ENCODE measurements at regions not wholly inside any gene's neighbourhood (a gene's known extent, or its start where the extent isn't known, plus 50 kb on each side); places are given as distances from the start of the nearest gene placed in this dataset.

- DNase-seq: no peak
- no peaks in the 10 kb centered on the region for H3K27me3 ChIP-seq
- 37 to 50% (median 46%) methylated on average over 5 of the region's 5 CpGs for WGBS, 3 donors
- no peaks in the 10 kb centered on the region for H3K4me1 ChIP-seq (ENCODE audit: insufficient read depth)
- TF ChIP-seq POLR2A (IDR thresholded peaks at IDR 0.05) (no peak), CTCF (IDR thresholded peaks at IDR 0.05) (no peak), EP300 (IDR thresholded peaks at IDR 0.05) (no peak)
- H3K4me3 ChIP-seq: no peak overlapping the region
- no peaks in the 10 kb centered on the region for H3K9me3 ChIP-seq
- H3K27ac ChIP-seq: no peak overlapping the region
- intact Hi-C loops (cut with DNase I): no loop called here
- no peaks in the 10 kb centered on the region for H3K36me3 ChIP-seq
These were observed 74.6 kb upstream of the PDC start for GRCh38 chr1:186535388-186536133.

GRCh38 chr1:186534401-186534800, 73.5 kb upstream of the PDC start:
- WGBS, 3 donors: 82 to 88% (median 85%) methylated on average over 4 of the region's 4 CpGs
- TF ChIP-seq EP300 (IDR thresholded peaks at IDR 0.05) (no peak), CTCF (IDR thresholded peaks at IDR 0.05) (no peak), POLR2A (IDR thresholded peaks at IDR 0.05) (no peak)
- no peak for DNase-seq
- no peak overlapping the region for H3K4me3 ChIP-seq
- intact Hi-C loops (cut with DNase I): no loop called here
- H3K36me3 ChIP-seq: no peaks in the 10 kb centered on the region
- no peaks in the 10 kb centered on the region for H3K27me3 ChIP-seq
- no peak overlapping the region for H3K27ac ChIP-seq
- H3K4me1 ChIP-seq (ENCODE audit: insufficient read depth): no peaks in the 10 kb centered on the region
- H3K9me3 ChIP-seq: no peaks in the 10 kb centered on the region

- 92 to 95% (median 93%) methylated on average over 2 of the region's 2 CpGs for WGBS, 3 donors
- intact Hi-C loops (cut with DNase I): no loop called here
- TF ChIP-seq CTCF (IDR thresholded peaks at IDR 0.05) (no peak), POLR2A (IDR thresholded peaks at IDR 0.05) (no peak), EP300 (IDR thresholded peaks at IDR 0.05) (no peak)
- H3K4me1 ChIP-seq (ENCODE audit: insufficient read depth): no peaks in the 10 kb centered on the region
- no peak for DNase-seq
- no peaks in the 10 kb centered on the region for H3K27me3 ChIP-seq
- H3K9me3 ChIP-seq: no peaks in the 10 kb centered on the region
- H3K4me3 ChIP-seq: no peak overlapping the region
- no peaks in the 10 kb centered on the region for H3K36me3 ChIP-seq
- H3K27ac ChIP-seq: no peak overlapping the region
These were observed 71.6 kb upstream of the PDC start for GRCh38 chr1:186532466-186532865.

GRCh38 chr1:186531561-186532165, 70.7 kb upstream of the PDC start:
- 72 to 92% (median 84%) methylated on average over 1 of the region's 1 CpG for WGBS, 3 donors
- TF ChIP-seq CTCF (IDR thresholded peaks at IDR 0.05) (no peak), EP300 (IDR thresholded peaks at IDR 0.05) (no peak), POLR2A (IDR thresholded peaks at IDR 0.05) (no peak)
- intact Hi-C loops (cut with DNase I): no loop called here

More at GRCh38 chr1:186531561-186532165, 70.7 kb upstream of the PDC start:
- H3K4me3 ChIP-seq: no peak overlapping the region
- H3K4me1 ChIP-seq (ENCODE audit: insufficient read depth): no peaks in the 10 kb centered on the region
- no peaks in the 10 kb centered on the region for H3K27me3 ChIP-seq
- DNase-seq: no peak
- no peaks in the 10 kb centered on the region for H3K36me3 ChIP-seq
- no peaks in the 10 kb centered on the region for H3K9me3 ChIP-seq
- no peak overlapping the region for H3K27ac ChIP-seq

Measured in ovary (tissue), 7 donors.